Stimulated activated CD4-positive, alpha-beta T cell treated with anti-CD3 and anti-CD28 coated beads, Interleukin-2, amount 100 ng/mL, for 48 hours (primary cell): ENCODE measurements at regions not wholly inside any gene's neighbourhood (a gene's known extent, or its start where the extent isn't known, plus 50 kb on each side); places are given as distances from the start of the nearest gene placed in this dataset.
A peak's percentile ranks its signal among the peaks of the same experiment; 100 is the strongest.

Experiments used
- DNase-seq, 2 donors: peaks; one replicate each; pipeline ENCODE4 v3.0.0-alpha.2; 2020

GRCh38 chr4:38489924-38490639, 173.9 kb upstream of the KLF3 start:
- no peak for DNase-seq

GRCh38 chr4:38490753-38491446, 173.1 kb upstream of the KLF3 start:
- no peak for DNase-seq

DNA sequence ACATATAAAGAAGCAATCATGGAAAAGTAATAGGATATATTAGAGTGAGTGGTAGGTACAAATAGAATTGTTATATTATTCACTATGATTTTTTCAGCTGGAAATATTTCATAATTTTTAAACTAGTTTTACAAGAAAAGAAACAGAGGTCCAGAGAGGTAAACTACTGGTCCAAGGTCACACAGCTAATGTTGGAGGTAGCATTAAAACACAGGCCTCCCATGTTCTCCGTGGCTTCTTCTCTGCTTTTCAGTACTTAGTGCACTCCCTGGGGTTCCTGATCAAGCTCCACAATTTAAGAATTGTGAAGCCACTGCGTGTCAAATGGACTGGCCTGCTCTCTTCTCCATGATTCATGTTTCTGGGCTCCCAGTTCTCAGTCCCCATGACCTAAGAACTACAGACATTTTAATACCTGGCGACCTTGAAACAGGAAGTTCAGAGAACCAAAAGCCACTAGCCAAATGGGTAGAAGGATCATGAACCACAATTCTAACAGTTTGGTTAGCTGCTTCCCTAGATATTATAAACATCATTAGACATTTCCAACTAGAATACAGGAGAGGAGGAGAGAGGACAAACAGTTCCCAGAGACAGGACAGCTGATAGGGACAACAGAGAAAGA, 172.0 kb upstream of the KLF3 start:
- DNase-seq: no peak

GRCh38 chr4:38493066-38493465, 170.9 kb upstream of the KLF3 start:
- no peak for DNase-seq

DNA sequence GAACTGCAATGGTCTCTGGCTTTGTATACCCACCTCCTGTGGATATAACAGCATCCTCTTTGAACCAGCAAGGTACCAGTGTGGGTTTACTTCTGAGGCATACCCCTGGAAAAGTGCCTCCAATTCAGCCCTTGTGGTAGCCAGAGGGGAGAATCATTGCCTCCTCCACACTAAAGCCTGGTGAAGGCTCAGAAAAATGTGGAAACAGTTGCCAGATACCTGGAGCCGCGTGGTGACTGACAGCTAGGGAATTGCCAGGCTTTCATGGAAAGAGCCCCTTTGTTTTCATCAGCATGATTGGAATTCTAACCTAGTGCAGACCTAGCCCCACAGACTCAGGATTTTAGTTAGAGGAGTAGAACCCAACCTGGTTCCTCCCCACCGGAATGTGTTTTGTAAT, 168.6 kb upstream of the KLF3 start:
- no peak for DNase-seq

DNA sequence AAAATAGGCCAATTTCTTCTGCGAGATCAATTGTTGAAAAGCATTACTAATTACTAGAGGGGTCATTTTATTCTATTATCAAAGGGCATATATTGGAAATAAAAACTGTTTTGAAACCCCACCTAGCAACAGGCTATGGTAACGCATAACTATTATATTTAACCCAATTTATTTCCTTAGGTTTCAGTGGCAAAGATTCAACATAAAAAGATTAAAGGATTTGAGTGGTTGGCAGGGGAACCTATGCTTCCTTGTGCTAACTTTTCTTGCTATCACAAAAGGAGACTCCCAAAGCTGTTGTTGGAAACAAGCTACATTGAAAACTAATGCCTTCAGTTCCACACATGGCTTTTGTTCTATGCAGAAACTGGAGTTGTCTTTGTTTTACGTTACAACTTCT, 166.9 kb upstream of the KLF3 start:
- no peak for DNase-seq

DNA sequence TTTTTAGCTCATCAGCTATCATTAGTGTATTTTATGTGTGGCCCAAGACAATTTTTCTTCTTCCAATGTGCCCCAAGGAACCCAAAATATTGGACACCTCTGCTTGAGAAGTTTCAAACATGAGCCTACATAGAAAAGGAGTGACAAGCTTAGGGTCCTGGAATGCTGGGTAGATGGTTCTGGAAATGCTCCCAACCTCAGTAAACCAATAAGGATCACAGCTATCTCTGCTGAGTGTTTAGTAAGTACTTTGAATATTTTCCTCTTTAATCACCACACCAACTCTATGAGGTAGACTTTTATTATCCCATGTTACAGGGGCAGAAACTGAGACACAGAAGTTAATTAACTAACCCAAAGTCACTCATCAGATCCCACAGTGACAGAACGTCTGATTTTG, 164.9 kb upstream of the KLF3 start:
- no peak for DNase-seq

DNA sequence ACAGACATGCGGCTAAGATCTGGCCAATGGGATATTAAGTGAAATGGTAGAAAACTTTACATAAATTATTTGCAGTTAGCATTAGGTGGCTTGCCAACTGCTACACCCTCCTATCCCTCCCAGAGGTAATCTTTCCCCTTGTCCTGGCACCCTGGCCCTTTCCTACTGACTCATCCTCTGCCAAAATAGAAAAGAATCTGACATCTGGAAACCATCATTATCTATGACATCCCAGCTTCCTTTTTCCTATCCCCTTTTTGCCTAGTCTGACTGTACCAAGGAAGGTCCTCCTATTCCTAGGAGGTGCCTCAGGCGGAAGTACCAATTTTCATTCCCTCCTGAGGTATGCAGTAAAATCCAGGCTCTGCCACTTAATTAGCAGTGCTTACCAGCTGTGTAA, 163.6 kb upstream of the KLF3 start:
- DNase-seq: no peak

GRCh38 chr4:38501698-38502097, 162.3 kb upstream of the KLF3 start:
- no peak for DNase-seq

DNA sequence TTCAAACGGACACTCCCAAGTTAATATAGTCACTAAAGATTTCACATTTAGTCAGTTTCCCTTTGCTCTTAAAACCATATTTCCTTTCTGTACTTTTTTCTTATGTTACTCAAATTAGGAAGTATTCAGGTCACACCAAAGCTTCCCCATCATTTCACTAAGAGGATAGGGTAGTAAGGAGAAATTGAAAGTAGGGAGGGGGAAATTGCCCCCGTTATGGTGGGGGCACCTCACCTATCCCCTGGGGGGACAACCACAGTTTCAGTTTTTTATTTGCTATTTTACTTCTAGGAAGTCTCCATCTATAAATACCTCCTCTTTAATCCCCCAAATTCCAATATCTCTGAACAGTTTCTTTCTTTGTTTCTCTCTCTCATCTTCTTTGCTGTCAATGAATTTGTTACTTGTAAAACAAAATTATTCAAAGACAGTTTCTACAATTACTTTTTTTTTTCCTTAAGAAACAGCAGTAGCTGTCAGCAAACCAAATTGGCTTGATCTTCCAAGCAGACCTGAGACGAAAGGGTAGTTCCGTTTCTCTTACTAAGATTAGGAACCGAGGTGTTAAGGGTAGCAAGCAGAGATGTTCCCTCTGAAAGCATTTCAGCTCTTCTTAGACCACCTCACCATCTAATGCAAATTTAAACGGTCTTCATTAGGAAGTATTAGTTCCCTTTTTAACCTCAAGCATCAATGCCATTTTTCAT, 160.2 kb upstream of the KLF3 start:
- no peak for DNase-seq

DNA sequence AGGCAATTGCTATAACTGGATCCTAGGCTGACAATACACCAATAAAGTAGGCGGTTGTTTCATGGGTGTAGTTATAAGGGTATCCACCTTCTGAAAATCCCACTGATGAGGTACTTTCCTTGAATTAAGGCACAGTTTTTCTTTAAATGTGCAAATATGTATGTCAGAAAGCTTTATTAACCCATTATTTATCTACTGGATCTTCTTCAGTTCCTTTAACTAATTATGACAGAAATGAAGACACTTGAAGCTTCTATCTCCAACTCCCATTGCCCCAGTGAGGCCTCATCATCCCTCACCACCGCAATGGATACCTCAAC, 159.6 kb upstream of the KLF3 start:
- no peak for DNase-seq

DNA sequence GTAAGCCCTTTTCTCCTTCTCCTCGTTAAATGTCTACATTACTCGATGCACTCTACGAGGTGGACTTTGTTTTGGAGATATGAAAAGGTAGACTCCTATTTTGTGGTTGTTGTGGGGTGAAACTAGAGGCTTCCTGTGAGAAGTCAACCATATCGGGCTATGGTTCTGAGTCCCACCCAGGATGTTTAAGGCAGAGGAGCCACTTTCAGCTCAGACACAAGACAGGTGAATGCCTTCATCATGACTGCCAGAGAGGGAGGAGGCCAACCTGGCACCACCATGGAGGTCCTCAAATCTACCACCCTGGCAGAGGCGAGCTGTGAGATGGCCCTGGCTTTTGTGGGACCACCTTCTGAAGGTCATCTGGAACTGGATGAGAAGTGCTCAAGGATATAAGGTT, 154.4 kb upstream of the KLF3 start:
- no peak for DNase-seq

DNA sequence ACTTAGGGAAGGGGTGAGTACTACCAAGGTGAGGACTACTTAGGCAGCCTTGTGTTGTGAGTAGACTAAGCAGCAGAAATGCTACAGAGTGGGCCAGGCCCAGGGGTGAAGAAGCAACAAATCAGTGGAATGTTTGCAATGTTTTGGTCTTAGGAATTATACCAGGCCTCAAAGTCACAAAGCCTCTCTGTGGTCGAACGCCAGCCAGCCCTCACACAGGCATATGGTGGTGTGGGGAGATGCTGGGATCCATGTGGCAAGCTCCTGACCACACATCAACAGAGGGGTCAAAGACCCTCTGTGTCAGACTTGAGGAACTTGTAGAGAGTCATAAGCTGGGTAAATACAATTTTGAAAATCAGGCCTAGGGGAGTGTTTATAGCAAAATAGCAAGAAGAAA, 153.8 kb upstream of the KLF3 start:
- no peak for DNase-seq

GRCh38 chr4:38511702-38512101, 152.3 kb upstream of the KLF3 start:
- DNase-seq: no peak

- no peak for DNase-seq
Observed at GRCh38 chr4:38512840-38513239, 151.2 kb upstream of the KLF3 start.

GRCh38 chr4:38514465-38515146, 149.4 kb upstream of the KLF3 start:
- no peak for DNase-seq

DNA sequence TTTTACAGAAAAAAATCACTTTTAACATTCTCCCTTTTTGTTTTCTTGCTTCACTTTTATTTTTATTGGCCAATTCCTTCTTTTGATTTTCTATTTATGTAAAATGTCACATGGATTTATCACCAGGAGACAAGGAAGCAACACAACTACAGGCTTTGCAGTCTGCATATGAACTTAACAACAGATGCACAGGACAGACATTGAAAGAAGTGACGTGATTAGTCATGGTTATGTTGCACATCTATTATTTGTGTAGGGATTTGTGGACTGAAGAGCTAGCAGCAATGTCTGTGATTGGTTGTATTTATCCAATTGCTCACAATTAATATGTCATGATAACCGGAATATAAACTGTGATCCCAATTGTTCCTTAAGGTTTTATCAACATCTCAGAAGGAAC, 147.8 kb upstream of the KLF3 start:
- no peak for DNase-seq

GRCh38 chr4:38519666-38520065, 144.3 kb upstream of the KLF3 start:
- DNase-seq: no peak

- DNase-seq: no peak
Observed at GRCh38 chr4:38523054-38523453, 140.9 kb upstream of the KLF3 start.

DNA sequence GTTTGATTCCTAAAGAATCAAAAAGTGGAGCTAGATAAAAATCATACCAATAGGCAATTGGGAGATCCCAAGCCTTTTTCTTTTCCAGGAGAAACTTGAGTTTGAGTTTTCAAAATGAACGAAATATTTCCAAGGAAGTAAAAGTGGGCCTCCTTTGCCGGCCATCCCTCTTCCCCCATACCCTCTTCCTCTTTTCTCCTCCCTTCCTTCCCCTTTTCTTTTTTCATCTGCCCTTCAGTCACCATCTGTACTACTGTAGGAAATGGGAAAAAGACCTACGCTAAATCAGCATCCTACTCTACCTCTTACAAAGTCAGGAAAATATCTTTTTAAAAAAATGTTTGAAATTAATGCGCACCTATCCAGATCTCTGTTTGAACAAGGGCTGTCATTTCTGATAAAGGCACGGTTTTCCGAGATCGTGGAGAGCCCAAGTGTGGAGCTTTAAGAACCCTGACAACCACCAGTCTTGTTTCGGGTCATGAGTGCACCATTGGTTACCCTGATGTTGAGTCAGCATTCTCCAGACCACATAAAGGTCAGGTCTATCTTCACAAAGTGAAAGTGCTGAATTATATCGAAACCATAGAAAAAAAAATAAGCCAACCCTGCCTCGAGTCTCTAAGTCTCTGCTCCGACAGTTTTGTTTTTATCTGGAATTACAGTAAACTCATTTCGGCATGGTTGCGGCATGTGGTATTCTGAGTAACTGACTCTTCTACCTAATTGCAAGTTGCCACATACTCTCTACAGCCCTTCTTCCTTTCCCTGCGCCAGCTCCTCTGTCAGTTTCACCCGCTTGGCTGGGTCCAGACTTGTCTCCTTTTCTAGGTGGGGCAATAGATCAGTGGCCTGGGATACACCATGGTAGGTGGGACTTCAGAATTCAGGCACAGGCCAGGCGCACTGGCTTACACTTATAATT, 140.2 kb upstream of the KLF3 start:
- DNase-seq: peak; percentile 35 to 48

- no peak for DNase-seq
Observed at GRCh38 chr4:38526412-38526811, 137.6 kb upstream of the KLF3 start.
